HG03025 (cell line): ENCODE measurements at regions not wholly inside any gene's neighbourhood (a gene's known extent, or its start where the extent isn't known, plus 50 kb on each side); places are given as distances from the start of the nearest gene placed in this dataset.

Experiments used
- ATAC-seq: cut with Tn5 transposase; IDR thresholded peaks from one replicate; pipeline ENCODE4 v1.9.1; 2021; ENCODE audit warnings: mild to moderate bottlenecking, moderate library complexity; ENCODE audit not compliant: unreplicated experiment, low FRiP score

- ATAC-seq = no peak
Measured at GRCh38 chr1:234941321-234942011, 187.2 kb downstream of the TOMM20 start.

DNA sequence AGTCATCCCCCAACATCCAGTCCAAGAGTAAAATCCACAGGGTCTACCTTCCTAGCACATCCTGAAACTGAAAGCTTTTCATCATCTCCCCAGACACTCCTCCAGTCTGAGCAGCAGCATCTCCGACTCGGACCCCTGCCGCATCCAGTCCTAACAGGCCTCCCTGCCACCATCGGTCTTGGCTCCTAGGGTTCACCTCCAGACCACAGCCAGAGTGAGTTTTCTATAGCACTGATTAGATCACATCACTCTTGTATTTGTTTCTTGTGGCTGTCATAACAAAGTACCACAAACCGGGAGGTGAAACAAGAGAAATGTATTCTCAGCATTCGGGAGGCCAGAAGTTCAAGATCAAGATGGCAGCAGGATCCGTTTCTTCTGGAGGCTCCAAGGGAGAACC is 187.8 kb downstream of the TOMM20 start:
- no peak for ATAC-seq

- no peak for ATAC-seq
Measured at GRCh38 chr1:234938924-234939323, 189.7 kb downstream of the TOMM20 start.

DNA sequence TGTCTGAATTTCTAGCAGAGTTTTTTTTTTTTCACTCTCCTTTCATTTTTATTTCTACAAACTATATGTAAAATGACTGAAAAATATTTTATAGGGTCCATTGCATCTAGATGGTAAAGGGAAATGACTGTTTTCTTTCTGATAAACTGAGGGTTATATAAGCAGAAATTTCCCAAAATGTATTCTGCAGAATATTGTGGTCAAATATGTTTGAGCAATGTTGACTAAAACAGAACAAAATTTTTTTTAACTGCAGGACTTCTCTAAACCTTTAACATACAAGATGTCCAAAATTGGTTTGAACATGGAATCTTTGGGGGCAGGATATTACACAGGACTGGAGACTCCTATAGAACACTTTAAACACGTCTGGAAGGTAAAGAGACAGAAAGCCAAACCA is 190.5 kb downstream of the TOMM20 start:
- ATAC-seq = no peak

DNA sequence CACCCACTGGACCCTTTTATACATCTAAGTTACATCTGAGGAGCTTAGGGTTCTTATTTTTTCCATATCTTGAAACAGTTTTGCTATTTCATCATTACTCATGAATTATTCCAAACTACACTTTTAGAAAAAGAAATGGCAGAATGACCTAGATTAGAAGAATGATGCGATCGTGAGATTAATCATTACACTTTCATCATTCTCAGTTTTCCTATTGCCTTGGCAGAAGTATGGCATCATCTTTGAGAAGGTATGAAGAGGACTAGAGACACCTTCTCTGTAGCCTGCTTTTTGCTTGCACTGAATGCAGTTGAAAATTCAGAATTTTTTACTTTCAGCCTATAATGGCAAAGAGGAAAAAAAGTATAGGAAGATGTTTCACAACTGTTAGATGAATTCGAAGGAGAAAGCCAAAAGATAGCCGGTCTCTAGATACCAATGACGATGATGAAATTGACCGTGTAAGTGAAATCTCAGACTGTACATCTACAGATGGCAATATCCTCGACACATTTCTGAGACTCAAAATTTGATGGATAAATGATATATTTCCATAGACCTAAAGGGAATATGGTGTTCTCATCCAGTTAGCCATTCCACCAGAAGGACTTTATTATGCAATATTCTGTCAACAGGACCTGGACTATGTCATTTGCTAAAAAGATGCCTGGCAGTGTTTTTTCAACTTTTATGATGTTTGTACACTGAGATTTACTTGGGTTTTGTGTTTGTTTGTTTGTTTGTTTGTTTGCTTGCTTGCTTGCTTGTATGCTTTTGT is 191.8 kb downstream of the TOMM20 start:
- ATAC-seq = no peak

- no peak for ATAC-seq
Measured at GRCh38 chr1:234934611-234935033, 194.0 kb downstream of the TOMM20 start.

DNA sequence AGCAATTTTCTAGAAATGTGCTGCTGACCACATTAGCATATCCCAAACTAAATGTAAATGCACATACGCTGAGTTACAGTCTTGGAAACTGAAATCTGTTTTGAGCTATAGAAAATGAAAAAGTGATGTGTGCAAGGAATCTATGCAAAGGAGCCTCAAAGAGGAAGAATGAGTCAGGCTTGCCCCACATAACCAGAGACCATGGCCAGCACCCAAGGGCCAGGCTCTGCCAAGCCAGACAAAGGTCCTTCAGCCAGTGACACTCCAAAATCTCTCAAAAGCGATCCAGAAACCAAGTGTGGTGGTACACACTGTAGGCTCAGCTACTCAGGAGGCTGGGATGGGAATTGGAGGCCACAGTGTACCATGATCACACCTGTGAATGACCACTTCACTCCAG is 195.2 kb downstream of the TOMM20 start:
- peak; percentile 88 for ATAC-seq

GRCh38 chr1:234932511-234933430 is 195.9 kb downstream of the TOMM20 start:
- ATAC-seq = peak; percentile 34

DNA sequence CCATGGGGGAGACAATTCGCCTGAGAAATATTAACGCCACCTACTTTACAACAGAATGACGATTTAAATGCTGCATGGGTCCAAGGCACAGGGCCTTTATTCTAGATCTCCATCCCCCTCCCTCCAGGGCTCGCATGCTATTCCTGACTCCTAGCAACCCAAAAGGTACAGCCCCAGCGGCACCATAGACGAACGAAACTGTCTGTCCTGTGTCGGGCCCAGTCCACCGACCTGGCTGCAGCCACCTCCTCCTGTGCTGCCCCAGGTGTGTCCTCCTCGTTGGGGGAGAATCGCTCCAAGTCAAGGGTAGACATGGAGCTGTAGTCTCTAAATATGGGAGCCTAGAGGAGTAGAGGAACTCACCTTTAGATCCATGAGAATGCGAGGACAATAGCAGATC is 196.5 kb downstream of the TOMM20 start:
- ATAC-seq = no peak

DNA sequence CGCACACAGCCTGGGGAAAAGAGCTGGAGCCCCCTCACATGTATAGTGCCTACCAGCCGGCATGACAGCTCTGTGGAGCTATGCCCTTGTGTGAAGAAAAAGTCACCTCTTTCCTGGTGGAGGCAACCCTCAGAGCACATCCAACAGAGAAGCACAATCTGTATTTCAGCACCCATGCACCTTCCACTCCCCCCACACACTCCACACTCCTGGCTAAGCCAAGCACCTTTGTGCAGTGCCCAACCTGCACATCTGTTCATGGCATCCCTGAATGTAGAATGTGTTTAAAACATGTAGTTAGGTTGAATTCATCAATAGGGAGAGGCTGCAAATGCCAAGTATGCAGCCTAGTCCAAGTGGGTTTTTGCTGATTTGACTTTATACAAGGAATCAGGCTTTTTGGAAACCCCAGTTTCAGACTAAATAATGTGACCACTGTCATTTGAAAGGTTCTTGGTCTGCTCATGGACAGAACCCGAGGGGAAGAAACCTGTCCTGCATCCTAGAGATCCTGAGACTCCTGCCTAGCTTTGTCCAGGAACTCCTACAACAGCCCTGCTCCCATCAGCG is 197.1 kb downstream of the TOMM20 start:
- ATAC-seq = no peak

DNA sequence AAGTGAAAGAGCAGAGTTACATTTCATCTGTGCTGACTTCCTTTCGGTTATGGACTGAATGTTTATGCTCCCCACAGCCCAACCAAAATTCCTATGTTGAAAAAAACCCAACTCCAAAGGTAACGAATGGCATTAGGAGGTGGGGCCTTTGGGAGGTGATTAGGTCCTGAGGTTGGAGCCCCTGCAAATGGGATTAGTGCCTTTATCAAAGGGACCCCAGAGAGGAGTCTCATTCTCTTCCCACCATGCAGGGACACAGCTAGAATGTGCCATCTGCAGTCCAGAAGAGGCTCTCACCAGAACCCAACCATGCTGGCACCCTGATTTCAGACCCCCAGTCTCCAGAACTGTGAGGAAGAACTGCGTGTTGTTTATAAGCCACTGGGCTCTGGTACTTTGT is 199.3 kb downstream of the TOMM20 start:
- no peak for ATAC-seq

DNA sequence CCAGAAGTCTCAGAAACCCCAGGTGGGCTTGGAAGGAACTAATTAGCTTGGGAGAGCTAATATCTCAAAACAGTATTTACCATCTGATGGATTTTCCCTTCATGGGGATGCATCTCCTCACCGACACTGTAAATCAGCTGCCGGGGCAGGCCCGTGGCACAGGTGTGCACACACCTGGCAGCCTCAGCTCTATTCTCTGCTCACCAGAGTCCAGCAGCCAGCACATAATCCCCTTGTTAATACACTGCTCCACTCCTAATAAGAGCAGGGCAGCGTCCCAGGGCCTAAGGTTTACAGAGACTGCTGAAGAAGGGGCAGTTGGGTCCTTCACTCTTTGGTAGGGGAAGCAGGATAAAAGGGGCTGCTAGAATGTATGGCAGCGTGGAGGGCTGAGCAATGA is 200.0 kb downstream of the TOMM20 start:
- no peak for ATAC-seq

DNA sequence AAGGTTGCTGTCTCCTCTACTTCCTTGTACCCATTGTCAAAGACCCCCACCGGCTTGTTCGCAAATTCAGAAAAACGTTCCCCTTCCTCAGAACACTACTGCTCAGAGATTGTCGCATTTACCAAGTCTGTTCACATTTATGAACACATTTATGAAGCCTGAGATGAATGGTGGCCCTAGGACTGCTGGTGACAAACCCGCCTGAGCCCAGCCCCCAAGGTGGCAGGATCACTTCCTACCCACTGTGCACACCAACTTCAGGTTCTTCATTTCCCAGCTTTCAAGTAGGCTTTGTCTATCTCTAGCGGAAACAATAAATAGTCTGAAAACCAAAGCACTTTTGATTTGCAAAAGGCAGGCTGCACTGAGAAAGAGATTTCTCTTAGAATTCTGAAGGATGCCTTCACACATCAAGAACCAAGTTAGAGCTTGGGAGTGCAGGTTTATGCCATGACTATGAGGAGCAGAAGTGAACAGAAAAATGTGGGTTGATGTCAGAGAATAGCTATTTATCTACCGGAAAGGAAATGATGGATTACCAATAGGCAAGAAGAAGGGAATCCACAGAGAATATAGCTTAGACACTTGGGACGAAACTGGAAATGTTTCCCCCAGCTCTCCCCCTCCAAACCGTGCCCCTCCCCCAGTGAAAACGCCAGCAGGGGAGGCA is 200.5 kb downstream of the TOMM20 start:
- no peak for ATAC-seq

GRCh38 chr1:234927312-234927970 is 201.2 kb downstream of the TOMM20 start:
- ATAC-seq = peak; percentile 17

- peak; percentile 76 for ATAC-seq
Measured at GRCh38 chr1:234926559-234927311, 201.9 kb downstream of the TOMM20 start.

GRCh38 chr1:234926264-234926558 is 202.4 kb downstream of the TOMM20 start:
- ATAC-seq = no peak

DNA sequence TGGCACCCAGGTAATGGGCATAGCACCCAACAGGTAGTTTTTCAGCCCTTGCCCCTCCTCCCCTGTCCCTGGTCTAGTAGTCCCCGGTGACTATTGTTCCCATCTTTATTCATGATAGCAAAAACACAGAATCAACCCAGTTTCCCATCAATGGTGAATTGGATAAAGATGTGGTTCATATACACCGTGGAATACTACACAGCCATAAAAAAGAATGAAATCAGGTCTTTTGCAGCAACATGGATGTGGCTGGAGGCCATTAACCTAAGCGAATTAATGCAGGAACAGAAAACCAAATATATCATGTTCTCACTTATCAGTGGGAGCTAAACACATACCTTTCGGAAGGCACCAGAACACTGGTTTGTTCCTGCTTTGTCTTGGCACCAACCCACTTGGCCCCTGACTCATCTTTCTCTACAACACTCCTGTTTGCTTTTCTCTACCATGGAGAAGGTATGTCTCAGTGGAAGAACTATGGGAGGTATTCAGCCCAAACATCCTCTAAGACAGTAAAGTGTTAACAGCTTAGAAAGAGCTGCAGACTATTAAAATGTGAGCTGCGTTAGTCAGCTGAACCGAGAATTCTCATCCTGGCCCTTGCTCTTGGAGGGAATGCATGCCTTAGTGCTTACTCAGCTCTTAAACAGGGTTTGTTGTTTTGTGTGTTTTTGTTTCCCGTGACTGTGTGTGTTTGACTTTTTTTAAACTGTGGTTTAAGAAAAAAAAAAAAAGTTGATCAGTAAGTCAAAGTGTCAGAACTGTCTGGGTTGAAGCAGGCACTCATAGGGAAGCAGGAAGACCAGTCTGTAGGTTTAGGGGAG is 203.0 kb downstream of the TOMM20 start:
- ATAC-seq = no peak
